ENCODE measurements at regions not wholly inside any gene's neighbourhood (a gene's known extent, or its start where the extent isn't known, plus 50 kb on each side); places are given as distances from the start of the nearest gene placed in this dataset.

GRCh38 chr10:37680243-37680683 lies 177.1 kb downstream of the ZNF248 start:
- no peaks in the 10 kb centered on the region for H3K4me1 ChIP-seq (ENCODE audit: control insufficient read depth, extremely low read depth, insufficient read depth, low read length)
- no peak overlapping the region for H3K9ac ChIP-seq (ENCODE audit: control insufficient read depth, extremely low read depth, insufficient read depth, low read length)
- peaks cover 11% of the 10 kb centered on the region for H3K9me3 ChIP-seq (ENCODE audit: control insufficient read depth, low read depth, low read length)
- no peaks in the 10 kb centered on the region for H3K9me1 ChIP-seq (ENCODE audit: control insufficient read depth, extremely low read depth, insufficient read depth, low read length)
- H3K27ac ChIP-seq (ENCODE audit: control insufficient read depth, insufficient read depth, low read length): no peak overlapping the region
- H3K27me3 ChIP-seq (ENCODE audit: control insufficient read depth, extremely low read depth, insufficient read depth, low read length): no peaks in the 10 kb centered on the region
- dilution Hi-C loops (cut with MboI; ENCODE audit: extremely low pct_ligation_motif_present, low sequenced_read_pairs): no loop called here
- no peak for TF ChIP-seq EZH2 (IDR thresholded peaks at IDR 0.05; ENCODE audit: low read length)
- TF ChIP-seq CTCF (optimal IDR thresholded peaks at IDR 0.05 in 1 of 3, IDR thresholded peaks at IDR 0.05 in 1 of 3, conservative IDR thresholded peaks at IDR 0.05 in 1 of 3; ENCODE audit: extremely low read depth in 1 of 3, insufficient read depth in 2 of 3, low read length in 3 of 3): no peak
- no peak overlapping the region for H2AFZ ChIP-seq (ENCODE audit: control insufficient read depth, low read length)
- H3K4me3 ChIP-seq (ENCODE audit: control insufficient read depth in 2 of 3, extremely low read depth in 1 of 3, insufficient read depth in 2 of 3, low read depth in 1 of 3, low read length in 3 of 3): no peak overlapping the region
- FAIRE-seq (no peak), DNase-seq (ENCODE audit: low read depth, low spot score) (no peak)
- H4K20me1 ChIP-seq (ENCODE audit: control insufficient read depth, extremely low read depth, insufficient read depth, low read length): no peaks in the 10 kb centered on the region
- no peaks in the 10 kb centered on the region for H3K79me2 ChIP-seq (ENCODE audit: control insufficient read depth, insufficient read depth, low read length)
- no peaks in the 10 kb centered on the region for H3K36me3 ChIP-seq (ENCODE audit: control insufficient read depth in 2 of 2, extremely low read depth in 1 of 2, insufficient read depth in 2 of 2, low read length in 2 of 2)
- H3K4me2 ChIP-seq (ENCODE audit: control insufficient read depth, extremely low read depth, insufficient read depth, low read depth, low read length): no peak overlapping the region

- H3K9ac ChIP-seq (ENCODE audit: control insufficient read depth, extremely low read depth, insufficient read depth, low read length): no peak overlapping the region
- H3K79me2 ChIP-seq (ENCODE audit: control insufficient read depth, insufficient read depth, low read length): no peaks in the 10 kb centered on the region
- no peak for FAIRE-seq
- no peak overlapping the region for H3K4me2 ChIP-seq (ENCODE audit: control insufficient read depth, extremely low read depth, insufficient read depth, low read depth, low read length)
- no peaks in the 10 kb centered on the region for H3K4me1 ChIP-seq (ENCODE audit: control insufficient read depth, extremely low read depth, insufficient read depth, low read length)
- H2AFZ ChIP-seq (ENCODE audit: control insufficient read depth, low read length): no peak overlapping the region
- no peaks in the 10 kb centered on the region for H4K20me1 ChIP-seq (ENCODE audit: control insufficient read depth, extremely low read depth, insufficient read depth, low read length)
- H3K9me1 ChIP-seq (ENCODE audit: control insufficient read depth, extremely low read depth, insufficient read depth, low read length): no peaks in the 10 kb centered on the region
- dilution Hi-C loops (cut with MboI; ENCODE audit: extremely low pct_ligation_motif_present, low sequenced_read_pairs): no loop called here
- no peaks in the 10 kb centered on the region for H3K27me3 ChIP-seq (ENCODE audit: control insufficient read depth, extremely low read depth, insufficient read depth, low read length)
- no peak overlapping the region for H3K27ac ChIP-seq (ENCODE audit: control insufficient read depth, insufficient read depth, low read length)
- H3K4me3 ChIP-seq (ENCODE audit: control insufficient read depth in 2 of 3, extremely low read depth in 1 of 3, insufficient read depth in 2 of 3, low read depth in 1 of 3, low read length in 3 of 3): no peak overlapping the region
- H3K9me3 ChIP-seq (ENCODE audit: control insufficient read depth, low read depth, low read length): peaks cover 11% of the 10 kb centered on the region
- no peak for DNase-seq (ENCODE audit: low read depth, low spot score)
- no peaks in the 10 kb centered on the region for H3K36me3 ChIP-seq (ENCODE audit: control insufficient read depth in 2 of 2, extremely low read depth in 1 of 2, insufficient read depth in 2 of 2, low read length in 2 of 2)
- no peak for TF ChIP-seq CTCF (optimal IDR thresholded peaks at IDR 0.05 in 1 of 3, IDR thresholded peaks at IDR 0.05 in 1 of 3, conservative IDR thresholded peaks at IDR 0.05 in 1 of 3; ENCODE audit: extremely low read depth in 1 of 3, insufficient read depth in 2 of 3, low read length in 3 of 3)
- TF ChIP-seq EZH2 (IDR thresholded peaks at IDR 0.05; ENCODE audit: low read length): no peak
These were observed 177.9 kb downstream of the ZNF248 start for GRCh38 chr10:37679465-37679864.
